ENCODE measurements at regions not wholly inside any gene's neighbourhood (a gene's known extent, or its start where the extent isn't known, plus 50 kb on each side); places are given as distances from the start of the nearest gene placed in this dataset.

DNA sequence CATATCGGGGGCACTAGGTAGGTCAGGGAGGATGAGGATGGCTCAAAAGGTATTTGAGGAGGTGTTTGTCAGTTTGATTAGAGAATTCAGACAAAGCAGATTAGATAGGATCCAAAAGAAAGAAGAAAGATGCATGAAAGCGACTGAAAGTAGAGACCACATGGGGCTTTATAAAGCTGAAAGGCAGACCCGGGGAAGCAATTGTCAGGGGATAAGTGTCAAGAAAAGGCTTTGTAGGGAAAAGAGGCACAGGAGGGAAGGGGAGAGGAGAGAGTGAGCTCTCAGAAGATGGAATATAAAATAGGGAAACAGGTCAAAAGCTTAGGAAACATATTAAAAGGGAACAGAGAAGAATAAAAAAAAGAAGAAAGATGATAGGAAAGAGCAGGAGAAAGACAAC is 308.2 kb upstream of the RORA start:
- CTCF ChIA-PET, result no interaction called here
- DNase-seq (ENCODE audit: extremely low spot score), result no peak
- TF ChIP-seq LEF1 (IDR thresholded peaks at IDR 0.05; ENCODE audit: borderline replicate concordance), result no peak
- no peak for TF ChIP-seq L3MBTL2 (conservative IDR thresholded peaks at IDR 0.05)
- TF ChIP-seq NFRKB (IDR thresholded peaks at IDR 0.05), result no peak
- no peak for TF ChIP-seq SUZ12 (IDR thresholded peaks at IDR 0.05)
- TF ChIP-seq BHLHE40 (IDR thresholded peaks at IDR 0.05; ENCODE audit: borderline replicate concordance), result no peak
- no peak for TF ChIP-seq ELF4 (IDR thresholded peaks at IDR 0.05)
- no peak for TF ChIP-seq FOXM1 (IDR thresholded peaks at IDR 0.05; ENCODE audit: borderline replicate concordance)
- TF ChIP-seq FOXA1 (IDR thresholded peaks at IDR 0.05), result no peak
- TF ChIP-seq, protein P1, sequence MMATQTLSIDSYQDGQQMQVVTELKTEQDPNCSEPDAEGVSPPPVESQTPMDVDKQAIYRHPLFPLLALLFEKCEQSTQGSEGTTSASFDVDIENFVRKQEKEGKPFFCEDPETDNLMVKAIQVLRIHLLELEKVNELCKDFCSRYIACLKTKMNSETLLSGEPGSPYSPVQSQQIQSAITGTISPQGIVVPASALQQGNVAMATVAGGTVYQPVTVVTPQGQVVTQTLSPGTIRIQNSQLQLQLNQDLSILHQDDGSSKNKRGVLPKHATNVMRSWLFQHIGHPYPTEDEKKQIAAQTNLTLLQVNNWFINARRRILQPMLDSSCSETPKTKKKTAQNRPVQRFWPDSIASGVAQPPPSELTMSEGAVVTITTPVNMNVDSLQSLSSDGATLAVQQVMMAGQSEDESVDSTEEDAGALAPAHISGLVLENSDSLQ (IDR thresholded peaks at IDR 0.05), result no peak
- POLR2A ChIA-PET, result no interaction called here

DNA sequence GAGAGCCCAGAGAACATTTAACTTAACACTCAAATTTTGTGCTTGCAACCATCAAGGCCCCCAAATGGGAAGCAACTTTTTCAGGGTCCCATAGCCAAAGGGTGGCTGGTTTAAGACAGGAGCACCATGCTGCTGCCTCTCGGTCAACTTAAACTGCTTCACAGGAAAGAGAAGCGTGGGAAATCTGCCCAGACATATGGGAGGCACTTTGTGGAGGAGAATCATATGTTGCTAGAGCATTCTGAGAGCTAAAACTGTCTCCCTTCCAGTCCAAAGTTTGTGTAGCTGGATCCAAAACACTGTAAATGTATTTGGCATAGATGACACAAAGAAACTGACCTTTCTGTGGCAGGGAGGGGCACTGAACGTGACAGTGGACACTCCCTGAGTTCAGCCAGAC is 305.9 kb upstream of the RORA start:
- ChIA-PET POLR2A (no interaction called here), CTCF (no interaction called here)
- DNase-seq (ENCODE audit: extremely low spot score), result no peak
- TF ChIP-seq FOXK2 (IDR thresholded peaks at IDR 0.05) (no peak), FOXA1 (IDR thresholded peaks at IDR 0.05) (no peak), SP1 (IDR thresholded peaks at IDR 0.05) (no peak), HDGF (IDR thresholded peaks at IDR 0.05; ENCODE audit: borderline replicate concordance) (no peak)

DNA sequence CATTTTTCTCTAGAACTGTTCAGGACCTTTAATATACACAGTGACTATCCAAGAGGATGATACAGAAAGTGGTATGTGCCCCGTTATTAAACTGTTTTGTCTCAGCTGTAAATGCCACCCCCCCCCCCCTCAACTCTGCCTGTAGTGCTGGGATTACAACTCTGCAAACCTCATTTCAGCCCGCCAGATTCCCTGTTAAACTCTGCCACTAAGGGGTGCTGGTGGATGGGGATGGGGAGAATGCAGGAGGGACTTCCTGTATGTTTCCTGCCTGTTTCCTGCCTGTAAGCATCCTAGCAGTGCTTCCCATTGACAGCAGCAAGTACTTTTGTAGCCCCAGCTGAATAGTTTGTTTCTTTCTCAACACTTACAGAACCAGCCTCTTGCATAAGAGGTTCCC is 301.7 kb upstream of the RORA start:
- CTCF ChIA-PET, result no interaction called here

DNA sequence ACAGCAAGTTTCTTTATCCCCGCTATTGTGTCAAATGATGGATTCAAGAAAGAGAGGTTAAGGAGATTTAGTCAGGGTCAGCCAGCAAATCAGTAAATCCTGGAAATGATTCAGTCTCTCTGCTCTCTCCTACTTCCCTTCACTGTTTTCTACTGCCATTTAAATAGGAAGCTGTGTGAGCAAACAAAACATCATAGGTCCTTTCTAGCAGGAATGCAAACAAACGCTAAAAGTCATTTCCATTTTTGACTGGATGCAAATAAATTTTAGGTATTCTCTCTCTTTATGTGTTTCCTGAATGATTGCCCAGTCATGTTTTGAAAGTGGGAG is 299.4 kb upstream of the RORA start:
- TF ChIP-seq FOXM1 (IDR thresholded peaks at IDR 0.05; ENCODE audit: borderline replicate concordance) (no peak), ZNF384 (IDR thresholded peaks at IDR 0.05) (no peak), NFRKB (IDR thresholded peaks at IDR 0.05) (no peak), SP1 (IDR thresholded peaks at IDR 0.05) (no peak), TARDBP (IDR thresholded peaks at IDR 0.05) (no peak), ELF4 (IDR thresholded peaks at IDR 0.05) (no peak), LEF1 (IDR thresholded peaks at IDR 0.05; ENCODE audit: borderline replicate concordance) (no peak), CTBP1 (IDR thresholded peaks at IDR 0.05; ENCODE audit: borderline replicate concordance) (no peak), HDGF (IDR thresholded peaks at IDR 0.05; ENCODE audit: borderline replicate concordance) (no peak), L3MBTL2 (conservative IDR thresholded peaks at IDR 0.05) (no peak), BHLHE40 (IDR thresholded peaks at IDR 0.05; ENCODE audit: borderline replicate concordance) (no peak), FOXA1 (IDR thresholded peaks at IDR 0.05) (no peak), FOXK2 (IDR thresholded peaks at IDR 0.05) (no peak), ARNT (IDR thresholded peaks at IDR 0.05) (no peak), SUZ12 (IDR thresholded peaks at IDR 0.05) (no peak)
- TF ChIP-seq, protein P1 (IDR thresholded peaks at IDR 0.05), result no peak
- no peak for DNase-seq (ENCODE audit: extremely low spot score)
- ChIA-PET CTCF (no interaction called here), POLR2A (no interaction called here)

More for the DNA sequence above, 301.7 kb upstream of the RORA start:
- DNase-seq (ENCODE audit: extremely low spot score), result no peak
- POLR2A ChIA-PET, result no interaction called here
- TF ChIP-seq FOXA1 (IDR thresholded peaks at IDR 0.05), result no peak
- no peak for TF ChIP-seq TARDBP (IDR thresholded peaks at IDR 0.05)
- TF ChIP-seq FOXK2 (IDR thresholded peaks at IDR 0.05), result no peak
- TF ChIP-seq LEF1 (IDR thresholded peaks at IDR 0.05; ENCODE audit: borderline replicate concordance), result no peak
- TF ChIP-seq ARNT (IDR thresholded peaks at IDR 0.05), result no peak
- TF ChIP-seq HDGF (IDR thresholded peaks at IDR 0.05; ENCODE audit: borderline replicate concordance), result no peak
- no peak for TF ChIP-seq ELF4 (IDR thresholded peaks at IDR 0.05)
- TF ChIP-seq, protein P1 (IDR thresholded peaks at IDR 0.05), result no peak
- TF ChIP-seq BHLHE40 (IDR thresholded peaks at IDR 0.05; ENCODE audit: borderline replicate concordance), result no peak
- no peak for TF ChIP-seq SUZ12 (IDR thresholded peaks at IDR 0.05)

DNA sequence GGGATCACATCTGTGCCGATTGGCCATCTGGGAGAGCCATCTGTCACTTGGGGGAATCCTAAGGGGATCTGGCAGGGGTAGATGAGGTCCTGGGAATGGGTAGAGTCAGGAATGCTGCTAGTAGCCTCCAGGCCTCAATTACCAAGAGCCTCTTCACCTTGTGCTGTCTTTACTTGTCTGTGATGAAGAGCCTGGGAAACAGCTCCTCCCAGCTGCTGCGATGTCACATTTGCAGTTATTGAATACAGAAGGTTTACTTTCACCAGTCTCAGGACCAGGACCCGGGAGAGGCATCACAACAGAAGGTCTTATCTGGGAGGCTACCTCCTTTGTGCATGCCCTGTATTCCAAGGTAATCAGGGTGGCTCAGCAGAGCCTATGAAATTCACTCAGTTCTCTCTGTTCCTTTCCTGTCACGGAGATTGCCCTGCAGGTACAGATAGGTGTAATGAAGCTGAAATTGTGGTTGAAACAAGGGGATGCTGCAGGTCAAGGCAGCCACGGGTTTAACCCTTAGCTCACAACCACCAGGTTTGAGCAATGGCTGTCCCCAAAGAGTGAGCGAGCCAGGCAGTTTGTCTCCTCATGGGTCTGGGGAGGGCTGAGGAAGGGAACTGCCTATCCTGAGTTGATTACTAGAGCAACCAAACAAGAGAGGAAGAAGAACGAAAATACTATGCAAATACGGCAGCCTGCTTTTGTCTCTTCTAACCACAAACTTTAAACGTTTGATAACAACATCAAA is 298.9 kb upstream of the RORA start:
- DNase-seq (ENCODE audit: extremely low spot score), result no peak
- ChIA-PET CTCF (no interaction called here), POLR2A (no interaction called here)
- TF ChIP-seq BHLHE40 (IDR thresholded peaks at IDR 0.05; ENCODE audit: borderline replicate concordance) (no peak), NFRKB (IDR thresholded peaks at IDR 0.05) (no peak), ELF4 (IDR thresholded peaks at IDR 0.05) (no peak), L3MBTL2 (conservative IDR thresholded peaks at IDR 0.05) (no peak), FOXK2 (IDR thresholded peaks at IDR 0.05) (no peak), ARNT (IDR thresholded peaks at IDR 0.05) (no peak), FOXA1 (IDR thresholded peaks at IDR 0.05) (no peak), TARDBP (IDR thresholded peaks at IDR 0.05) (no peak), HDGF (IDR thresholded peaks at IDR 0.05; ENCODE audit: borderline replicate concordance) (no peak), CTBP1 (IDR thresholded peaks at IDR 0.05; ENCODE audit: borderline replicate concordance) (no peak), ZNF384 (IDR thresholded peaks at IDR 0.05) (no peak), SUZ12 (IDR thresholded peaks at IDR 0.05) (no peak), SP1 (IDR thresholded peaks at IDR 0.05) (no peak)
- TF ChIP-seq, protein P1 (IDR thresholded peaks at IDR 0.05), result no peak

DNA sequence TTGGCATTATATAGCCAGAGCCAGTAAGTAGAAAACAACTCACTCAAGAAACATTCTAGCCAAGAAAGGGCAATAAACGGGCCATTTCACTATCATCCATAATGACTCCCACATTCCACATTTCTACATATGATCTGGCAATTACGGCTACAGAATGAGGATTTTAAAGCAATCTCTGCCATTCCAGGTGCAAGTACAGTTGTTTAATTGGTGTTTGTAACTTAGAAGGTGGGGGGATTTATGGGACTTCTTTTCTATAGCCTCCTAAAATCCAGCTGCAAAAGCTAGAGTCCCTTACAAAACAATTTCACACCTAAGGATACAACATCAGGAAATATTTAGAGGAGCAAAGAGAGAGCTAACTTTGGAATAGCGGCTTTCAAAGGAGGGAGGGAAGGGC is 295.4 kb upstream of the RORA start:
- ChIA-PET CTCF (no interaction called here), POLR2A (no interaction called here)
- TF ChIP-seq CTBP1 (IDR thresholded peaks at IDR 0.05; ENCODE audit: borderline replicate concordance) (no peak), SP1 (IDR thresholded peaks at IDR 0.05) (no peak), L3MBTL2 (conservative IDR thresholded peaks at IDR 0.05) (no peak), NFRKB (IDR thresholded peaks at IDR 0.05) (no peak), BHLHE40 (IDR thresholded peaks at IDR 0.05; ENCODE audit: borderline replicate concordance) (no peak), FOXA1 (IDR thresholded peaks at IDR 0.05) (no peak), SUZ12 (IDR thresholded peaks at IDR 0.05) (no peak), ELF4 (IDR thresholded peaks at IDR 0.05) (no peak), TARDBP (IDR thresholded peaks at IDR 0.05) (no peak), LEF1 (IDR thresholded peaks at IDR 0.05; ENCODE audit: borderline replicate concordance) (no peak), ARNT (IDR thresholded peaks at IDR 0.05) (no peak), HDGF (IDR thresholded peaks at IDR 0.05; ENCODE audit: borderline replicate concordance) (no peak), FOXK2 (IDR thresholded peaks at IDR 0.05) (no peak), FOXM1 (IDR thresholded peaks at IDR 0.05; ENCODE audit: borderline replicate concordance) (no peak)
- DNase-seq (ENCODE audit: extremely low spot score), result no peak

Data from HEK293T (cell line).